Natural killer cell (primary cell): ENCODE measurements at regions not wholly inside any gene's neighbourhood (a gene's known extent, or its start where the extent isn't known, plus 50 kb on each side); places are given as distances from the start of the nearest gene placed in this dataset.
"Not testable (repeated sequence)": the region's sequence is repeated elsewhere in the genome, so short reads cannot be mapped to it uniquely, and the experiment has no call there.

Source experiments
- ATAC-seq, 3 donors: fragments of 150-1000 bp in 2 of 3; fragments of 200-7000 bp in 1 of 3; cut with Tn5 transposase; 1 replicate in 1 of 3; 2 replicates in 2 of 3; pipeline ENCODE4 v1.10.0; 2021; ENCODE audit warnings: mild to moderate bottlenecking in 2 of 3, moderate library complexity in 2 of 3
- DNase-seq, 2 donors: peaks; one replicate each; pipeline versions ENCODE4 v3.0.0 to v3.0.0-alpha.2; 2013 to 2021; ENCODE audit warnings: mixed read lengths in 1 of 2
- H3K27ac ChIP-seq: one replicate; pipeline ENCODE4 v1.5.1; 2013; ENCODE audit warnings: mild to moderate bottlenecking, low read length
- H3K27me3 ChIP-seq: one replicate; pipeline ENCODE4 v1.6.1; 2013; ENCODE audit warnings: low read length; ENCODE audit not compliant: control insufficient read depth, insufficient read depth
- H3K36me3 ChIP-seq: one replicate; pipeline ENCODE4 v1.6.1; 2013; ENCODE audit warnings: low read length; ENCODE audit not compliant: control insufficient read depth, insufficient read depth
- H3K4me1 ChIP-seq: one replicate; pipeline ENCODE4 v1.6.1; 2013; ENCODE audit warnings: low read length; ENCODE audit not compliant: control insufficient read depth, insufficient read depth
- H3K4me3 ChIP-seq: one replicate; pipeline ENCODE4 v1.5.1; 2013; ENCODE audit warnings: low read length
- H3K9me3 ChIP-seq: one replicate; pipeline ENCODE4 v1.6.1; 2013; ENCODE audit warnings: low read length; ENCODE audit not compliant: control insufficient read depth, insufficient read depth
- H3K27ac Mint-ChIP-seq, 2 donors: one replicate each; pipeline ENCODE4 v1.8.0; 2022; ENCODE audit warnings: mild to moderate bottlenecking in 2 of 2, mixed read lengths in 2 of 2, moderate library complexity in 1 of 2
- H3K27me3 Mint-ChIP-seq, 2 donors: one replicate each; pipeline ENCODE4 v1.8.0; 2022; ENCODE audit warnings: low read depth in 2 of 2, mixed read lengths in 2 of 2
- H3K36me3 Mint-ChIP-seq: one replicate; pipeline ENCODE4 v1.8.0; 2022; ENCODE audit warnings: mixed read lengths
- H3K4me1 Mint-ChIP-seq, 2 donors: one replicate each; pipeline ENCODE4 v1.8.0; 2022; ENCODE audit warnings: mixed read lengths in 2 of 2
- H3K4me3 Mint-ChIP-seq: one replicate; pipeline ENCODE4 v1.8.0; 2022; ENCODE audit warnings: mild to moderate bottlenecking, moderate library complexity, mixed read lengths
- H3K9me3 Mint-ChIP-seq, 2 donors: one replicate each; pipeline ENCODE4 v1.8.0; 2022; ENCODE audit warnings: mixed read lengths in 2 of 2
- WGBS: methylation state at CpG from one replicate; pipeline ENCODE4 v1.1.7; 2013; ENCODE audit warnings: missing lambda C conversion rate; ENCODE audit not compliant: insufficient coverage; 5-methylcytosine and 5-hydroxymethylcytosine counted together
- intact Hi-C: fragments of 100-400 bp; cut with micrococcal nuclease; formaldehyde crosslinking; loops from one replicate; pipeline ENCODE4 v1.14.2; 2022
- TF ChIP-seq, protein P1 (sequence below): fragments of 200-600 bp; IDR thresholded peaks from one replicate; pipeline ENCODE4 v1.8.0; 2022; ENCODE audit warnings: antibody characterized with exemption

DNA sequence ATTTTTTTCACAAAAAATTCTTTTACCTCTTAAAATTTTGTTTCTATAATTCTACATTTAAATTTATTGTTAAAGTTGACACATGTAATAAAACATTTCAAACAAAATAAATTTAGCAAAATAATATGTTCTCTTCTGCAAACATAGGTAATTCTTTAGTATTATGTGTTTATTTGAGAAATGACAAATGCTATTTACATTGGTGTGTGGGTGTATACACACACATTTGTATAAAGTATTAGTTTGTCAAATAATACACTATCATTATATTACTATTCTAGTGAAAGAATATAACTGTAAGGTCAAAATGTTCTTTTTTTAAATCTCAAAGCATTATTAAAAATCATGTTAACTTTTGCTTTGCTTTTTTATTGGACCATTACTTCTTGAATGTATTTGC is 1370.6 kb downstream of the SI start:
- peaks cover 23% of the 10 kb centered on the region for H3K36me3 Mint-ChIP-seq
- H3K4me3 Mint-ChIP-seq: no peak overlapping the region
- Histone ChIP-seq H3K36me3 (no peaks in the 10 kb centered on the region), H3K27me3 (no peaks in the 10 kb centered on the region), H3K4me1 (no peaks in the 10 kb centered on the region), H3K4me3 (no peak overlapping the region), H3K27ac (no peak overlapping the region), H3K9me3 (no peaks in the 10 kb centered on the region)
- intact Hi-C loops: no loop called here
- TF ChIP-seq, protein P1, sequence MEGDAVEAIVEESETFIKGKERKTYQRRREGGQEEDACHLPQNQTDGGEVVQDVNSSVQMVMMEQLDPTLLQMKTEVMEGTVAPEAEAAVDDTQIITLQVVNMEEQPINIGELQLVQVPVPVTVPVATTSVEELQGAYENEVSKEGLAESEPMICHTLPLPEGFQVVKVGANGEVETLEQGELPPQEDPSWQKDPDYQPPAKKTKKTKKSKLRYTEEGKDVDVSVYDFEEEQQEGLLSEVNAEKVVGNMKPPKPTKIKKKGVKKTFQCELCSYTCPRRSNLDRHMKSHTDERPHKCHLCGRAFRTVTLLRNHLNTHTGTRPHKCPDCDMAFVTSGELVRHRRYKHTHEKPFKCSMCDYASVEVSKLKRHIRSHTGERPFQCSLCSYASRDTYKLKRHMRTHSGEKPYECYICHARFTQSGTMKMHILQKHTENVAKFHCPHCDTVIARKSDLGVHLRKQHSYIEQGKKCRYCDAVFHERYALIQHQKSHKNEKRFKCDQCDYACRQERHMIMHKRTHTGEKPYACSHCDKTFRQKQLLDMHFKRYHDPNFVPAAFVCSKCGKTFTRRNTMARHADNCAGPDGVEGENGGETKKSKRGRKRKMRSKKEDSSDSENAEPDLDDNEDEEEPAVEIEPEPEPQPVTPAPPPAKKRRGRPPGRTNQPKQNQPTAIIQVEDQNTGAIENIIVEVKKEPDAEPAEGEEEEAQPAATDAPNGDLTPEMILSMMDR: no peak
- H3K9me3 Mint-ChIP-seq: peaks cover 19 to 24% of the 10 kb centered on the region in 2 donors
- DNase-seq: no peak
- ATAC-seq: no peak
- no peak overlapping the region for H3K27ac Mint-ChIP-seq
- H3K4me1 Mint-ChIP-seq: no peaks in the 10 kb centered on the region
- no peaks in the 10 kb centered on the region for H3K27me3 Mint-ChIP-seq

DNA sequence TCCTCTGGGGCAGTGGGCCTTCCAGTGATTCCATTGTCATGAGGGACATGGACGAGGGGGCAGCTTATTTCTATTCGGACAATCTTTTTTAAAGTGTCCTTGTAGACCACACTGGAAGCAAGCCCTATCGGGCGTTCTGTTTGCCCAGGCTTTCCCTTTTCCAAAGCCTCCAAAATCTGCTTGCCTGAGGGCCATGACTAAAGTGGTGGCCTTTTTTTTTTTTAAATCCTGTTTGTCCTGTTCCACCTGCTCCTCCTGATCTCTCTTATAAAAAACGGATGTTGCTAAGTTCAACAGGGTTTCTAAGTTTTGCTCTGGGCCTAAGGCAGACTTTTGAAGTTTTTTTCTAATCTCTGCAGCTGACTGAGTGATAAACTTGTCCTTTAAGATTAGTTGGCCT is 1380.1 kb downstream of the SI start:
- H3K4me3 ChIP-seq, H3K36me3 ChIP-seq, H3K27me3 ChIP-seq, DNase-seq, H3K27ac ChIP-seq, H3K27ac Mint-ChIP-seq, H3K4me1 Mint-ChIP-seq, ATAC-seq, H3K4me1 ChIP-seq, intact Hi-C loops, H3K4me3 Mint-ChIP-seq, H3K27me3 Mint-ChIP-seq: not testable (repeated sequence)
- WGBS: 72% methylated on average over 5 of the region's 5 CpGs
- Mint-ChIP-seq H3K9me3 (peaks cover 14 to 24% of the 10 kb centered on the region in 2 donors), H3K36me3 (peaks cover 27% of the 10 kb centered on the region)
- peaks cover 17% of the 10 kb centered on the region for H3K9me3 ChIP-seq

DNA sequence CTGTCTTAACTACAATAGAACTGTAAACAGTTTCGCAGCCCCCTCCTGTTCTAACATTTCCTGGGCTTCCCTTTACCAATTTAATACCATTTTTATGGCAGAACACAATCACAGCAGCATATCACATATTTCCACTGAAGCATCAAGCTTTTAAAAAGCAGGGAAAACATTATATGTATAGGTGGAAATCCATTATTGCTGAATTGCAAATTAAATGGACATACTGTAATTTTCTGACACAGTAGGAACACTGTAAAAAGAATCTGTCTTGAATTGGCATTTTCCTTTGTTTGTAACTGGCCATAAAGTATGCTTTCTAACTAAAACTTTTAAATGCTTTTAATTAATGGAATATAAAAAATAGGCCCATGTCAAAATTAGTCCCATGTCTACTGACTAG is 1385.8 kb downstream of the SI start:
- H3K4me3 Mint-ChIP-seq: no peak overlapping the region
- Histone ChIP-seq H3K27ac (no peak overlapping the region), H3K9me3 (peaks cover 20% of the 10 kb centered on the region), H3K4me3 (no peak overlapping the region), H3K36me3 (no peaks in the 10 kb centered on the region), H3K27me3 (no peaks in the 10 kb centered on the region), H3K4me1 (no peaks in the 10 kb centered on the region)
- ATAC-seq (no peak), DNase-seq (no peak)
- no peaks in the 10 kb centered on the region for H3K27me3 Mint-ChIP-seq
- H3K9me3 Mint-ChIP-seq: peaks cover 14 to 24% of the 10 kb centered on the region in 2 donors
- intact Hi-C loops: no loop called here
- peaks cover 7% of the 10 kb centered on the region for H3K36me3 Mint-ChIP-seq
- 75% methylated on average over 1 of the region's 1 CpG for WGBS
- H3K27ac Mint-ChIP-seq: no peak overlapping the region
- H3K4me1 Mint-ChIP-seq: no peaks in the 10 kb centered on the region
- TF ChIP-seq, protein P1: no peak

DNA sequence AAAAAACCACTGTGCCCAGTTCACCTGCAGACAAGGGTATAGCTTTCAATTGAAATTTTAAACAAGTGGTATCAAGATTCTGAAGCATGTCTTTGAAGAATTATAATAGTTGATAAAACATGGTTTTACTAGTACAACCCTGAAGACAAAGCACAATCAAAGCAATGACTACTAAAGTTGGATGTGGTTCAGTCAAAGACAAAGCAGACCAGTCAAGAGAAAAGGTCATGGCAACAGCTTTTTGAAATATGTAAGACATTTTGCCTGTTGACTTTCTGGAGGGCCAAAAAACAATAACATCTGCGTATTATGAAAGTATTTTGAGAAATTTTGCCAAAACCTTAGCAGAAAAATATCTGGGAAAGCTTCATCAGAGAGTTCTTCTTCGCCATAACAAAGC is 1393.6 kb downstream of the SI start:
- Histone ChIP-seq H3K4me3 (no peak overlapping the region), H3K27ac (no peak overlapping the region), H3K4me1 (no peaks in the 10 kb centered on the region), H3K36me3 (no peaks in the 10 kb centered on the region), H3K9me3 (peaks cover 6% of the 10 kb centered on the region), H3K27me3 (no peaks in the 10 kb centered on the region)
- DNase-seq: no peak
- TF ChIP-seq, protein P1: no peak
- H3K9me3 Mint-ChIP-seq: peaks cover 4 to 21% of the 10 kb centered on the region in 2 donors
- H3K27me3 Mint-ChIP-seq: no peaks in the 10 kb centered on the region
- no peak overlapping the region for H3K27ac Mint-ChIP-seq
- no peak for ATAC-seq
- H3K4me1 Mint-ChIP-seq: no peaks in the 10 kb centered on the region
- no peak overlapping the region for H3K4me3 Mint-ChIP-seq
- 64% methylated on average over 1 of the region's 2 CpGs for WGBS
- no peaks in the 10 kb centered on the region for H3K36me3 Mint-ChIP-seq
- intact Hi-C loops: no loop called here
